ENCODE measurements at regions not wholly inside any gene's neighbourhood (a gene's known extent, or its start where the extent isn't known, plus 50 kb on each side); places are given as distances from the start of the nearest gene placed in this dataset.

- TF ChIP-seq CTCF (IDR thresholded peaks at IDR 0.05), result no peak
- no peak for TF ChIP-seq RARB (CRISPR knock-in tag; IDR thresholded peaks at IDR 0.05)
- TF ChIP-seq POLR2A (IDR thresholded peaks at IDR 0.05; ENCODE audit: low read length), result no peak
- TF ChIP-seq CHD4 (IDR thresholded peaks at IDR 0.05; ENCODE audit: borderline replicate concordance), result no peak
- TF ChIP-seq PBX3 (IDR thresholded peaks at IDR 0.05), result no peak
- no peak for TF ChIP-seq JUN (IDR thresholded peaks at IDR 0.05)
- no peak for TF ChIP-seq RAD21 (conservative IDR thresholded peaks at IDR 0.05 in 1 of 2, IDR thresholded peaks at IDR 0.05 in 1 of 2)
- TF ChIP-seq SREBF2 (IDR thresholded peaks at IDR 0.05), result no peak
- TF ChIP-seq, protein P1, sequence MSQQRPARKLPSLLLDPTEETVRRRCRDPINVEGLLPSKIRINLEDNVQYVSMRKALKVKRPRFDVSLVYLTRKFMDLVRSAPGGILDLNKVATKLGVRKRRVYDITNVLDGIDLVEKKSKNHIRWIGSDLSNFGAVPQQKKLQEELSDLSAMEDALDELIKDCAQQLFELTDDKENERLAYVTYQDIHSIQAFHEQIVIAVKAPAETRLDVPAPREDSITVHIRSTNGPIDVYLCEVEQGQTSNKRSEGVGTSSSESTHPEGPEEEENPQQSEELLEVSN (IDR thresholded peaks at IDR 0.05; ENCODE audit: borderline replicate concordance, low read depth), result no peak
- TF ChIP-seq CBX2 (IDR thresholded peaks at IDR 0.05; ENCODE audit: borderline replicate concordance, low read depth), result no peak
- no peak for TF ChIP-seq CHD2 (IDR thresholded peaks at IDR 0.05; ENCODE audit: low read length, partially characterized antibody)
- TF ChIP-seq, protein P2, sequence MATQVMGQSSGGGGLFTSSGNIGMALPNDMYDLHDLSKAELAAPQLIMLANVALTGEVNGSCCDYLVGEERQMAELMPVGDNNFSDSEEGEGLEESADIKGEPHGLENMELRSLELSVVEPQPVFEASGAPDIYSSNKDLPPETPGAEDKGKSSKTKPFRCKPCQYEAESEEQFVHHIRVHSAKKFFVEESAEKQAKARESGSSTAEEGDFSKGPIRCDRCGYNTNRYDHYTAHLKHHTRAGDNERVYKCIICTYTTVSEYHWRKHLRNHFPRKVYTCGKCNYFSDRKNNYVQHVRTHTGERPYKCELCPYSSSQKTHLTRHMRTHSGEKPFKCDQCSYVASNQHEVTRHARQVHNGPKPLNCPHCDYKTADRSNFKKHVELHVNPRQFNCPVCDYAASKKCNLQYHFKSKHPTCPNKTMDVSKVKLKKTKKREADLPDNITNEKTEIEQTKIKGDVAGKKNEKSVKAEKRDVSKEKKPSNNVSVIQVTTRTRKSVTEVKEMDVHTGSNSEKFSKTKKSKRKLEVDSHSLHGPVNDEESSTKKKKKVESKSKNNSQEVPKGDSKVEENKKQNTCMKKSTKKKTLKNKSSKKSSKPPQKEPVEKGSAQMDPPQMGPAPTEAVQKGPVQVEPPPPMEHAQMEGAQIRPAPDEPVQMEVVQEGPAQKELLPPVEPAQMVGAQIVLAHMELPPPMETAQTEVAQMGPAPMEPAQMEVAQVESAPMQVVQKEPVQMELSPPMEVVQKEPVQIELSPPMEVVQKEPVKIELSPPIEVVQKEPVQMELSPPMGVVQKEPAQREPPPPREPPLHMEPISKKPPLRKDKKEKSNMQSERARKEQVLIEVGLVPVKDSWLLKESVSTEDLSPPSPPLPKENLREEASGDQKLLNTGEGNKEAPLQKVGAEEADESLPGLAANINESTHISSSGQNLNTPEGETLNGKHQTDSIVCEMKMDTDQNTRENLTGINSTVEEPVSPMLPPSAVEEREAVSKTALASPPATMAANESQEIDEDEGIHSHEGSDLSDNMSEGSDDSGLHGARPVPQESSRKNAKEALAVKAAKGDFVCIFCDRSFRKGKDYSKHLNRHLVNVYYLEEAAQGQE (IDR thresholded peaks at IDR 0.05), result no peak
- TF ChIP-seq EP300 (IDR thresholded peaks at IDR 0.05), result no peak
- TF ChIP-seq MYC (IDR thresholded peaks at IDR 0.05; ENCODE audit: borderline replicate concordance, low read length), result no peak
These were observed 143.6 kb downstream of the PHETA1 start for GRCh38 chr12:111225307-111225706.

All from A549 (cell line).